IMR-90 (cell line): ENCODE measurements at regions not wholly inside any gene's neighbourhood (a gene's known extent, or its start where the extent isn't known, plus 50 kb on each side); places are given as distances from the start of the nearest gene placed in this dataset.
"Not testable (repeated sequence)": the region's sequence is repeated elsewhere in the genome, so short reads cannot be mapped to it uniquely, and the experiment has no call there.

ENCODE experiments used
- BHLHE40 ChIP-seq: fragments of 150-350 bp; IDR thresholded peaks from 2 replicates; pipeline ENCODE4 v1.6.1; 2016; ENCODE audit warnings: mild to moderate bottlenecking, low read depth, low read length
- CEBPB ChIP-seq: IDR thresholded peaks from 2 replicates; pipeline ENCODE4 v1.6.1; 2012; ENCODE audit warnings: low read depth, low read length, improper control_type of control experiment
- CHD1 ChIP-seq: IDR thresholded peaks from 2 replicates; pipeline ENCODE4 v1.6.1; 2012; ENCODE audit warnings: low read depth, low read length, improper control_type of control experiment
- CTCF ChIP-seq: conservative IDR thresholded peaks from 2 replicates; pipeline ENCODE4 v1.5.1; 2012; ENCODE audit warnings: mild to moderate bottlenecking, low read depth, low read length, improper control_type of control experiment
- ELK1 ChIP-seq: fragments of 150-350 bp; IDR thresholded peaks from 2 replicates; pipeline ENCODE4 v1.6.1; 2016; ENCODE audit warnings: low read depth, mild to moderate bottlenecking, low read length, moderate library complexity, borderline replicate concordance
- MAFK ChIP-seq: IDR thresholded peaks from 2 replicates; pipeline ENCODE4 v1.6.1; 2012; ENCODE audit warnings: low read depth, low read length, improper control_type of control experiment
- MXI1 ChIP-seq: IDR thresholded peaks from 2 replicates; pipeline ENCODE4 v1.6.1; 2012; ENCODE audit warnings: low read depth, mild to moderate bottlenecking, low read length, moderate library complexity, borderline replicate concordance
- POLR2A ChIP-seq: IDR thresholded peaks from 2 replicates; pipeline ENCODE4 v1.6.1; 2012; ENCODE audit warnings: mild to moderate bottlenecking, low read depth, low read length
- RAD21 ChIP-seq: IDR thresholded peaks from 2 replicates; pipeline ENCODE4 v1.6.1; 2012; ENCODE audit warnings: low read length, improper control_type of control experiment
- RCOR1 ChIP-seq: IDR thresholded peaks from 2 replicates; pipeline ENCODE4 v1.6.1; 2012; ENCODE audit warnings: mild to moderate bottlenecking, low read length, improper control_type of control experiment; ENCODE audit not compliant: insufficient replicate concordance
- RFX5 ChIP-seq: IDR thresholded peaks from 2 replicates; pipeline ENCODE4 v1.8.0; 2012; ENCODE audit warnings: low read depth, mild to moderate bottlenecking, low read length, moderate library complexity
- SMC3 ChIP-seq: fragments of 150-350 bp; IDR thresholded peaks from 2 replicates; pipeline ENCODE4 v1.6.1; 2016; ENCODE audit warnings: low read depth, mild to moderate bottlenecking, antibody characterized with exemption, low read length, moderate library complexity
- USF2 ChIP-seq: fragments of 150-350 bp; IDR thresholded peaks from 2 replicates; pipeline ENCODE4 v1.6.1; 2017; ENCODE audit warnings: mild to moderate bottlenecking, antibody characterized with exemption, low read length, low read depth

- TF ChIP-seq POLR2A, CTCF, MXI1, SMC3, BHLHE40, RAD21, CEBPB, CHD1, ELK1, USF2, RFX5, RCOR1, MAFK: not testable (repeated sequence)
Measured at GRCh38 chr1:190678-191077, 260.8 kb downstream of the OR4F29 start.
